ENCODE measurements at regions not wholly inside any gene's neighbourhood (a gene's known extent, or its start where the extent isn't known, plus 50 kb on each side); places are given as distances from the start of the nearest gene placed in this dataset.
"Not testable (repeated sequence)": the region's sequence is repeated elsewhere in the genome, so short reads cannot be mapped to it uniquely, and the experiment has no call there.

GRCh38 chr2:21700644-21701043 lies 576.9 kb downstream of the TDRD15 start:
- DNase-seq (ENCODE audit: low read depth): no peak

- no peak for DNase-seq (ENCODE audit: low read depth)
These were observed 586.3 kb downstream of the TDRD15 start for GRCh38 chr2:21710031-21710430.

GRCh38 chr2:21710496-21710895 lies 586.7 kb downstream of the TDRD15 start:
- no peak for DNase-seq (ENCODE audit: low read depth)

- DNase-seq (ENCODE audit: low read depth): no peak
These were observed 592.1 kb downstream of the TDRD15 start for GRCh38 chr2:21715887-21716286.

GRCh38 chr2:21727101-21727500 lies 603.3 kb downstream of the TDRD15 start:
- no peak for DNase-seq (ENCODE audit: low read depth)

DNA sequence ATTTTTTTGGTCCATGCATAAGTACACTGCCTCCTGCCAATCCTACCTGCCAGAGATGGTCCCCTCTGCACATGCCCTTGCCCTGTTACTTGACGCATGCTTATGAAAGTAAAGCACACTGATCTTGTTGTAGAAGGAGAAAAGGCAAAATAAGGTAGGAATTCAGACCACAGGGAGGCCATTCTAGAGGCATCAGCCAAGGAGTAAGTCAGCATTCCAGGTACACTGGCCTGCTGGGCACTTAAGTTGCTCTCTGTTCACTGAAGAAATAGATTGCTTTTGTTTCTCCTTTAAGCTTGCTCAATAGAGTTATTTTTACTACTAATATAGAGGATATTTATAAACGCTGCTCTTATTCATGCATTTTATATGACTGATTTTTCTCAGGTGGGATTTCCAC lies 604.4 kb downstream of the TDRD15 start:
- DNase-seq (ENCODE audit: low read depth): no peak

DNA sequence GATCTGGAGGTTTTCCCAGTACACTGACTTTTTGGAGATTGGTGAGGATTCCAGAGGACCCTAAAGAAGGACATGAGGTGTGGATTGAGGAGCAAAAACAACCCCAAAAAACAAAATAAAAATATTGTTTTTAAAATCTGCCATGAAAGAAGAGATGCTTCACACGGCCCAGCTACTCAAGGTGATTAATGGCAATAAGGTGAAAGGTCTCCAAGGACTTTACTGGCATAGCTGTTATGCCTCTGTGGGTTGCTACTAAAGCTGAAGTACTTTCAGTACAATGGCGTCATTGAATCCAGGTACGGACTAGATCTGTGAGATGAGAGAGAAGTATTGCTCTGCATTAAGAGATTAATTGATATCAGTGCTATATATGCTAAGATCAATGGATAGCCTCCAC lies 606.4 kb downstream of the TDRD15 start:
- no peak for DNase-seq (ENCODE audit: low read depth)

- DNase-seq (ENCODE audit: low read depth): no peak
These were observed 616.7 kb downstream of the TDRD15 start for GRCh38 chr2:21740484-21740883.

- DNase-seq (ENCODE audit: low read depth): no peak
These were observed 622.7 kb downstream of the TDRD15 start for GRCh38 chr2:21746499-21746898.

DNA sequence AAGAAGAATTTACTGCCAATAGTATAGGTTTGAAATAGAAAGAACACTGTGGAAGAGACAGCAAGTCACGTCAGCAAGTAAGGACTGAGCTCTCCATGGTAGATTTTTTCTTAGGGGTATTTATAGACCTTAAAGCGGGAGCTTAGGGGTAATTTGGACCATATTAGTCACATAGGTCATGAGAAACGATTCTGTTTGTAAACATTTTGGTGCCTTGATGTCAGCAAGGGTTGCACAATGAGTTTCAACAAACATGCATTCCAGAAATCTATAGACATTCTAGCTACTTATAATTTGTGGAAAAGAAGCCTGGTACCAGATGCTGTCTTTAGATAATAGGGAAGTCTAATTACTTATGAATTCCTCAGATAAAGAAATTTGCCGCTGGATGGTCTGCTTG lies 624.7 kb downstream of the TDRD15 start:
- DNase-seq (ENCODE audit: low read depth): no peak

DNA sequence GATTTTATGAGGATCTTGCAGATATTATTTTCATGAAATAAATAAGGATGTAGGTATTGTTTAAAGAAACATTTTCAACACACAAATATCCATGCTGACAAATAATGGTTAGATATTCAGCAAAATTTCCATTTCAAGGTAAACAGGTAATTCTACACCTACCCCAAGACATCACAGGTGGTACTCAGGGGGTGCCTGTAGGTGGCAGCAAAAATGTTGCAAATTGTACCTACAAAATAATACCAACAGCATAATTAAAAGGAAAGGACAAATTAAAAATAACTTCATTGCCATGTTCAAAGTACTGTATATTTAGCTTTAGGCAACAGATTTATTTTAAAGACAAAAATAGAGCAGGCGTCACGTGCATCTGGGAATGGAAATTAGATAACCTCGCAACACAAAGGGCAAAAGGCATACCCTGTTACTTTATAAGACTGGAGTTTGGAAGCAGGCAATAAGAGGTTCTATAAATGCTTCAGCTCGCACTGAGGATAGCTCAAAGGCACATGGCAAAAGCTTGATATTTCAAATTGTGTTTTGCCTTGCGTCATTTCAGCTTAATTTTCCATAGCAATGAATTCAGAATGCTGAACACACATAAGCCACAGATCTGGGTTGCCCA lies 630.5 kb downstream of the TDRD15 start:
- no peak for DNase-seq (ENCODE audit: low read depth)

DNA sequence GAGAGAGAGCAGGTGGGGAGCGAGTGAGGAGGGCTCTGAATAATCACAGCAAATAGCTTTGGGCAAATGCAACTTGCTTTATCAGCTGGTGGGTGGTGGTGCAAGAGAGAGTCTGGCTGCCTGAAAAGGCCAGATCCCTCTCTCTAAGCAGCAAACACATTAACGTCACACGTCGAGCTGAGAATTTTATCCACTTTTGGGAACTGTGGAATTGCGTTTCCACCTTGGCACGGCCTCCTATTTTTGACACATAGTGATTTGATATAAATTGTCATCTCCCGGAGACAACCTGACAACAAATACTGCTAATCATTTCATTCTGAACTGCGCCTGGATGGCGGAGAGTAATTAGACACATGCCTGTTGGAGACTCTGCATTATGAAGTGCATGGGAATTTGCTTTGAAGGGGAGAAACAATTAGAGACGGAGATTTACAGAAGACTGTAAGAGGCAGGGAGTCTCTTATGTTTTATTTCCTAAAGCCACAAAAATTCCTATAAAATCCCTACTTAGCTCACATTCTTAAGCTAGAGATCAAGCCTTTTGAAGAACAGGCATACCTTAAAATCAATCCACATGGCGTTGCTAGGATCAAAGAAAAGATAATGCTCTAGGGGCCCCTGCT lies 634.1 kb downstream of the TDRD15 start:
- no peak for DNase-seq (ENCODE audit: low read depth)

DNA sequence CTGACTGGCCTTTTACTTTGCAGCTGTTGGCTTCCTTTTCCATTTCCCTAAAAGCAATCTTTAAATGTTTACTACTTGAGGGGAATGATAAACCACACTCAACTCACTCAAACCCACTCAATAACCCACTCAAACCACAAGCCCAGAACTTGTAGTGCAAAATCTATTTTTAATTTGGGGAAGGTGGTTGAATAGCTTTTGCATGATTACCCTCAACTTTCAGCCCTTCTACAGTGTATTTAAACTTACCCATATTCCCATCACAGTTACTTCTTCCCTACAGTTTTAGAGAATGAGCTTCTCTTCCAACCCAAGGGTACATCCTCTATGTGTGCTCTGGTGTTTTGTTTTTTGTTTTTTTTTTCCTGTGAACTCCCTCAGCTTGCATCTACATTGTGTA lies 636.1 kb downstream of the TDRD15 start:
- no peak for DNase-seq (ENCODE audit: low read depth)

DNA sequence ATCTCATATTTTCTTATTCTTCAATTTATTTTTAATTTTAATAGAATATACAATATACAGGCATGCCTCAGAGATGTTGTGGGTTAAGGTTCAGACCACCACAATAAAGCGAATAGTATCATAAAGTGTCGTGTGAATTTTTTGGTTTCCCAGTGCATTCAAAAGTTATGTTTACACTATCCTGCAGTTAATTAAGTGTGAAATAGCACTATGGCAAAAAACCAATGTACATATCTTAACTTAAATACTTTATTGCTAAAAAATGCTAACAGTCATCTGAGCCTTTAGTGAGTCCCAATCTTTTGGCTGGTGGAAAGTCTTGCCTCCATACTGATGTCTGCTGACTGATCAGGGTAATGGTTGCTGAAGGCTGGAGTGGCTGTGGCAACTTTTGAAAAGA lies 637.6 kb downstream of the TDRD15 start:
- no peak for DNase-seq (ENCODE audit: low read depth)

- no peak for DNase-seq (ENCODE audit: low read depth)
These were observed 639.7 kb downstream of the TDRD15 start for GRCh38 chr2:21763501-21763900.

DNA sequence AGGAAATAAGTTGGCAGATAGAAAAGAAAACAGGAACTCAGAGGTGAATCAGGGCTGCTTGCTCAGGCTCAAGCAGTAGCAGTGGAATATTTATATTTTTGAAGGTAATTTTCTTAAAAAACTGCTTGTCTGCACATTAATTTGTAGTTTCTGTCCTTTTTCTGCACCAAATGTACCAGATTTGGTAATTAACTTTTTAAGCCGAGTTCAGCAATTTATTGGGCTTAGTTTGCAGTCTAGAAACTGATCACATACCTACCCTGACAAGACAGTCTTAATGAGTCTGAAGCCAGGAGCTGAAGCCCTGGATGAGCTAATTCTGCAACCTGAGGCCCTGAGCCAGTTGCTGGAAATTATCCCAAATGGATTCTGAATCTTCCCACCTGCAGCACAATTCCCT lies 647.0 kb downstream of the TDRD15 start:
- no peak for DNase-seq (ENCODE audit: low read depth)

- no peak for DNase-seq (ENCODE audit: low read depth)
These were observed 648.9 kb downstream of the TDRD15 start for GRCh38 chr2:21772624-21773023.

- no peak for DNase-seq (ENCODE audit: low read depth)
These were observed 649.4 kb downstream of the TDRD15 start for GRCh38 chr2:21773168-21773567.

GRCh38 chr2:21774691-21775368 lies 651.1 kb downstream of the TDRD15 start:
- no peak for DNase-seq (ENCODE audit: low read depth)

GRCh38 chr2:21779786-21780185 lies 656.0 kb downstream of the TDRD15 start:
- DNase-seq (ENCODE audit: low read depth): no peak

DNA sequence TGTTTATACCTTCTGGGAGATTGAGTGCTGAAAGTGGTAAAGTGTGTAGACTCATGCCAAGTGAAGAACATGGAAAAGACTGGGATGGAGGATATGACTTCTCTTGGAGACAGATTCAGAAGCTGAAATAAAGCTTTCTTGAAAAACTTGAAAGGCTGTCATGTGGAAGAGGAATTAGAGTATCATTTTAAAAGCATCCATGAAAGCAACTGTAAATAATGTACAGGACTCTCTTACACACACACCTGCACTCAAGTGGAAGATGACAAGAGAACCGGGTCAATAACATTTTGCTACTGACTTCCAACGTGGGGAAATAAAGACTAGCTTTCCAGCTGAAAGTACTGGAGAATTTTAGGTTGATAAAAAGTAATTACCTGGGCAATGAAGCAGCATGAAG lies 658.2 kb downstream of the TDRD15 start:
- DNase-seq (ENCODE audit: low read depth): no peak

DNA sequence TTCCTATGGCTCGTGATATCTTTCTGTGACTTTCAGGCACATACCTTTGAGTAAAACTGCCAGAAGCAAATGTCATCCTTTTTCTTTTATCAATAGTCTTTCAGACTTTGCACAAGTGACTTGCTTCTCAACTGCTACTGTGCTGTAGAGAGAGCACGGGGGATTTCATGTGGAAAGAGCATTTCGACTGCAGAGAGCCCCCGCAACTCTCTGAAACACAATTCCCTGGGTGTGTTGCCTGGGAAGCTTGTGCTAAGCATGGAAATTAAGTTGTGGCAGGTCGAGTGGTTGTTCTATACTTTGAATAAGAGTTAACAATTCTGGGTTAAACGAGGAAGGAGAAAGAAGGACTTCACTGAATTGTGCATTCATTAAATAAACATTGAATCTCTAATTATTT lies 659.1 kb downstream of the TDRD15 start:
- no peak for DNase-seq (ENCODE audit: low read depth)

GRCh38 chr2:21787941-21788340 lies 664.2 kb downstream of the TDRD15 start:
- no peak for DNase-seq (ENCODE audit: low read depth)

- not testable (repeated sequence) for DNase-seq (ENCODE audit: low read depth)
These were observed 666.5 kb downstream of the TDRD15 start for GRCh38 chr2:21790311-21790710.
